H1 (cell line): ENCODE measurements at regions not wholly inside any gene's neighbourhood (a gene's known extent, or its start where the extent isn't known, plus 50 kb on each side); places are given as distances from the start of the nearest gene placed in this dataset.

Source experiments
- CTCF ChIA-PET: fragments of 300-600 bp; sonication (Branson Sonifier 250); formaldehyde crosslinking; loops from one replicate; lab custom pipeline; 2021; ENCODE audit not compliant: partially characterized antibody; lab: Charles Lee
- POLR2A ChIA-PET: fragments of 300-600 bp; sonication (Branson Sonifier 250); formaldehyde crosslinking; loops from one replicate; lab custom pipeline; 2021; ENCODE audit warnings: inconsistent platforms; ENCODE audit not compliant: partially characterized antibody; lab: Charles Lee
- DNase-seq, 2 experiments: peaks; one replicate each; pipeline versions ENCODE4 v3.0.0 to v3.0.0-alpha.2; 2010 to 2022; ENCODE audit warnings: low spot score in 2 of 2, low read depth in 1 of 2, mixed read lengths in 1 of 2
- FAIRE-seq: peaks from 2 replicates; lab custom pipeline; 2011; peaks lifted over from hg19 to GRCh38; lab: Jason Lieb, UNC
- H2AFZ ChIP-seq: 2 replicates; pipeline ENCODE4 v1.8.1; 2012; ENCODE audit warnings: low read length, inconsistent platforms
- H2AK5ac ChIP-seq: 2 replicates; pipeline ENCODE4 v1.6.1; 2013; ENCODE audit warnings: low read depth, low read length
- H2BK120ac ChIP-seq: replicated peaks from 2 replicates; pipeline ENCODE3; 2013; ENCODE audit warnings: low read depth, low read length, inconsistent platforms
- H2BK12ac ChIP-seq: 2 replicates; pipeline ENCODE4 v1.6.1; 2013; ENCODE audit warnings: low read depth, low read length
- H2BK15ac ChIP-seq: 2 replicates; pipeline ENCODE4 v1.6.1; 2013; ENCODE audit warnings: low read length
- H2BK20ac ChIP-seq: 2 replicates; pipeline ENCODE4 v1.6.1; 2013; ENCODE audit warnings: low read length
- H2BK5ac ChIP-seq: 2 replicates; pipeline ENCODE4 v1.6.1; 2013; ENCODE audit warnings: low read depth, low read length
- H3K14ac ChIP-seq: 2 replicates; pipeline ENCODE4 v1.6.1; 2013; ENCODE audit warnings: inconsistent platforms; ENCODE audit not compliant: insufficient read length
- H3K18ac ChIP-seq: 2 replicates; pipeline ENCODE4 v1.6.1; 2013; ENCODE audit warnings: low read length; ENCODE audit errors: extremely low read depth
- H3K23ac ChIP-seq: 2 replicates; pipeline ENCODE4 v1.6.1; 2013; ENCODE audit warnings: inconsistent platforms; ENCODE audit not compliant: insufficient read length
- H3K23me2 ChIP-seq: 2 replicates; pipeline ENCODE4 v1.6.1; 2013; ENCODE audit warnings: low read depth, low read length
- H3K27ac ChIP-seq: 2 replicates; pipeline ENCODE4 v1.6.1; 2011; ENCODE audit warnings: low read depth, low read length, inconsistent platforms
- H3K27me3 ChIP-seq, 4 experiments: replicated peaks in 1 of 4; 1 replicate in 1 of 4; 2 replicates in 3 of 4; pipeline versions ENCODE4 v1.6.1 to v1.8.1; 2011 to 2013; ENCODE audit warnings: low read length in 3 of 4, mild to moderate bottlenecking in 3 of 4, inconsistent platforms in 2 of 4, mixed read lengths in 2 of 4, moderate library complexity in 1 of 4; ENCODE audit not compliant: control insufficient read depth in 3 of 4, insufficient read depth in 3 of 4; ENCODE audit errors: extremely low read depth in 1 of 4
- H3K36me3 ChIP-seq, 4 experiments: 2 replicates each; pipeline versions ENCODE4 v1.6.1 to v1.8.1; 2011 to 2013; ENCODE audit warnings: mild to moderate bottlenecking in 4 of 4, low read length in 3 of 4, moderate library complexity in 2 of 4, control low read depth in 1 of 4, inconsistent platforms in 1 of 4; ENCODE audit not compliant: insufficient read depth in 4 of 4, control insufficient read depth in 2 of 4
- H3K4ac ChIP-seq: replicated peaks from 2 replicates; pipeline ENCODE3; 2013; ENCODE audit warnings: low read length, low read depth, mixed read lengths, inconsistent platforms; ENCODE audit not compliant: insufficient read length
- H3K4me1 ChIP-seq, 4 experiments: replicated peaks in 1 of 4; 1 replicate in 1 of 4; 2 replicates in 3 of 4; pipeline versions ENCODE4 v1.6.1 to v1.8.1; 2011 to 2013; ENCODE audit warnings: low read length in 3 of 4, inconsistent platforms in 2 of 4, mixed read lengths in 1 of 4; ENCODE audit not compliant: insufficient read depth in 4 of 4, control insufficient read depth in 3 of 4
- H3K4me2 ChIP-seq, 2 experiments: 2 replicates each; pipeline versions ENCODE4 v1.6.1 to v1.8.1; 2011 to 2013; ENCODE audit warnings: low read depth in 2 of 2, low read length in 2 of 2, control low read depth in 1 of 2, inconsistent platforms in 1 of 2, mild to moderate bottlenecking in 1 of 2; ENCODE audit not compliant: insufficient read depth in 1 of 2
- H3K4me3 ChIP-seq, 4 experiments: fragments of 200-600, 300-600 bp in 1 of 4; sonication (generic), shearing (Covaris generic), sonication (Bioruptor Twin) in 1 of 4; 2 replicates each; pipeline versions ENCODE4 v1.5.1 to v1.8.1; 2011 to 2016; ENCODE audit warnings: low read length in 4 of 4, low read depth in 3 of 4, control low read depth in 2 of 4, inconsistent platforms in 2 of 4, mild to moderate bottlenecking in 2 of 4, mixed read lengths in 1 of 4, moderate library complexity in 1 of 4; ENCODE audit not compliant: insufficient read depth in 2 of 4; ENCODE audit errors: extremely low read depth in 1 of 4
- H3K56ac ChIP-seq: replicated peaks from 2 replicates; pipeline ENCODE3; 2013; ENCODE audit warnings: low read depth, mild to moderate bottlenecking, mixed read lengths, low read length, inconsistent platforms; ENCODE audit not compliant: insufficient read length
- H3K79me1 ChIP-seq: 2 replicates; pipeline ENCODE4 v1.6.1; 2013; ENCODE audit warnings: low read depth, low read length, control low read depth
- H3K79me2 ChIP-seq, 2 experiments: 2 replicates each; pipeline versions ENCODE4 v1.6.1 to v1.8.1; 2012 to 2013; ENCODE audit warnings: low read length in 2 of 2, mild to moderate bottlenecking in 2 of 2, inconsistent platforms in 1 of 2; ENCODE audit not compliant: insufficient read depth in 2 of 2, control insufficient read depth in 1 of 2
- H3K9ac ChIP-seq, 4 experiments: replicated peaks in 1 of 4; 1 replicate in 1 of 4; 2 replicates in 3 of 4; pipeline versions ENCODE4 v1.6.1 to v1.8.1; 2011 to 2013; ENCODE audit warnings: low read depth in 3 of 4, low read length in 3 of 4, control low read depth in 2 of 4, mild to moderate bottlenecking in 2 of 4, moderate library complexity in 2 of 4, inconsistent platforms in 1 of 4; ENCODE audit errors: extremely low read depth in 1 of 4
- H3K9me3 ChIP-seq, 2 experiments: 2 replicates each; pipeline versions ENCODE4 v1.6.1 to v1.8.1; 2012 to 2013; ENCODE audit warnings: mild to moderate bottlenecking in 2 of 2, moderate library complexity in 2 of 2, control low read depth in 1 of 2, inconsistent platforms in 1 of 2, low read depth in 1 of 2, low read length in 1 of 2, mixed read lengths in 1 of 2; ENCODE audit not compliant: insufficient read depth in 2 of 2
- H4K20me1 ChIP-seq, 2 experiments: replicated peaks in 1 of 2; 2 replicates each; pipeline versions ENCODE3 to v1.8.1; 2011 to 2013; ENCODE audit warnings: inconsistent platforms in 2 of 2, low read length in 2 of 2, mild to moderate bottlenecking in 1 of 2; ENCODE audit not compliant: insufficient read depth in 2 of 2, control insufficient read depth in 1 of 2
- H4K5ac ChIP-seq: 2 replicates; pipeline ENCODE4 v1.6.1; 2013; ENCODE audit warnings: low read length, low read depth, mixed read lengths, inconsistent platforms; ENCODE audit not compliant: insufficient read length
- H4K8ac ChIP-seq: 2 replicates; pipeline ENCODE4 v1.8.0; 2013; ENCODE audit warnings: mild to moderate bottlenecking, moderate library complexity, low read length, inconsistent platforms; ENCODE audit not compliant: insufficient read depth; ENCODE audit errors: extremely low read depth
- H4K91ac ChIP-seq: replicated peaks from 2 replicates; pipeline ENCODE3; 2013; ENCODE audit warnings: low read length, mixed read lengths, inconsistent platforms; ENCODE audit not compliant: insufficient read length
- ATF2 ChIP-seq: IDR thresholded peaks from 2 replicates; pipeline ENCODE4 v1.6.1; 2012; ENCODE audit warnings: low read length, inconsistent platforms
- BRCA1 ChIP-seq: IDR thresholded peaks from 2 replicates; pipeline ENCODE4 v1.6.1; 2012; ENCODE audit warnings: low read depth, low read length, improper control_type of control experiment
- CBX8 ChIP-seq: fragments of 300-800, 300-1000 bp; sonication (generic); IDR thresholded peaks from 2 replicates; pipeline ENCODE4 v1.7.1; 2016; ENCODE audit warnings: low read depth, low read length, borderline replicate concordance
- RBBP5 ChIP-seq: IDR thresholded peaks from 2 replicates; pipeline ENCODE4 v1.7.1; 2012; ENCODE audit warnings: low read depth, mild to moderate bottlenecking, inconsistent platforms, low read length, moderate library complexity, borderline replicate concordance
- SP2 ChIP-seq: IDR thresholded peaks from 2 replicates; pipeline ENCODE4 v1.6.1; 2012; ENCODE audit warnings: mild to moderate bottlenecking, low read length, inconsistent platforms
- TF ChIP-seq, protein P1 (sequence below): IDR thresholded peaks from 2 replicates; pipeline ENCODE4 v1.6.1; 2011; ENCODE audit warnings: low read depth, mild to moderate bottlenecking, low read length; ENCODE audit not compliant: insufficient read depth

- Histone ChIP-seq H3K9me3 (peaks cover 0 to under 1% of the 10 kb centered on the region in 2 experiments; a peak in 1 of 4 replicates), H4K5ac (no peak overlapping the region), H4K91ac (no peak overlapping the region), H3K14ac (no peak overlapping the region), H3K56ac (no peak overlapping the region), H3K27me3 (no peaks in the 10 kb centered on the region), H3K4me2 (no peak overlapping the region), H2AK5ac (no peak overlapping the region), H3K36me3 (no peaks in the 10 kb centered on the region), H3K9ac (no peak overlapping the region), H3K4ac (no peak overlapping the region), H3K4me1 (0 out of 7 replicates have a peak, but pooled peaks cover 0 to 2% (median 0%) of the 10 kb centered on the region in 4 experiments), H3K79me1 (no peaks in the 10 kb centered on the region), H3K27ac (no peak overlapping the region), H4K8ac (no peak overlapping the region), H2BK12ac (no peak overlapping the region), H3K23ac (no peak overlapping the region), H3K23me2 (no peaks in the 10 kb centered on the region), H3K4me3 (no peak overlapping the region), H3K18ac (no peak overlapping the region), H2BK5ac (no peak overlapping the region), H2BK15ac (no peak overlapping the region), H2BK120ac (no peak overlapping the region), H3K79me2 (no peaks in the 10 kb centered on the region), H4K20me1 (no peaks in the 10 kb centered on the region), H2AFZ (no peak overlapping the region), H2BK20ac (no peak overlapping the region)
- CTCF ChIA-PET: interaction anchor here (1.1 to 1.4 kb wide), 4 partner anchors 9 to 293 kb away, joined by 3 to 6 read pairs (median 4); no protein-coding TSS in a partner anchor
- DNase-seq: no peak
- no peak for FAIRE-seq
- POLR2A ChIA-PET: no interaction called here
- TF ChIP-seq, protein P1, sequence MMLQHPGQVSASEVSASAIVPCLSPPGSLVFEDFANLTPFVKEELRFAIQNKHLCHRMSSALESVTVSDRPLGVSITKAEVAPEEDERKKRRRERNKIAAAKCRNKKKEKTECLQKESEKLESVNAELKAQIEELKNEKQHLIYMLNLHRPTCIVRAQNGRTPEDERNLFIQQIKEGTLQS: no peak
- no peak for TF ChIP-seq BRCA1
- no peak for TF ChIP-seq CBX8
- no peak for TF ChIP-seq SP2
- TF ChIP-seq ATF2: no peak
- no peak for TF ChIP-seq RBBP5
These were observed 495.1 kb upstream of the FRG1 start for GRCh38 chr4:189445613-189446012.
